ENCODE measurements at regions not wholly inside any gene's neighbourhood (a gene's known extent, or its start where the extent isn't known, plus 50 kb on each side); places are given as distances from the start of the nearest gene placed in this dataset.

DNA sequence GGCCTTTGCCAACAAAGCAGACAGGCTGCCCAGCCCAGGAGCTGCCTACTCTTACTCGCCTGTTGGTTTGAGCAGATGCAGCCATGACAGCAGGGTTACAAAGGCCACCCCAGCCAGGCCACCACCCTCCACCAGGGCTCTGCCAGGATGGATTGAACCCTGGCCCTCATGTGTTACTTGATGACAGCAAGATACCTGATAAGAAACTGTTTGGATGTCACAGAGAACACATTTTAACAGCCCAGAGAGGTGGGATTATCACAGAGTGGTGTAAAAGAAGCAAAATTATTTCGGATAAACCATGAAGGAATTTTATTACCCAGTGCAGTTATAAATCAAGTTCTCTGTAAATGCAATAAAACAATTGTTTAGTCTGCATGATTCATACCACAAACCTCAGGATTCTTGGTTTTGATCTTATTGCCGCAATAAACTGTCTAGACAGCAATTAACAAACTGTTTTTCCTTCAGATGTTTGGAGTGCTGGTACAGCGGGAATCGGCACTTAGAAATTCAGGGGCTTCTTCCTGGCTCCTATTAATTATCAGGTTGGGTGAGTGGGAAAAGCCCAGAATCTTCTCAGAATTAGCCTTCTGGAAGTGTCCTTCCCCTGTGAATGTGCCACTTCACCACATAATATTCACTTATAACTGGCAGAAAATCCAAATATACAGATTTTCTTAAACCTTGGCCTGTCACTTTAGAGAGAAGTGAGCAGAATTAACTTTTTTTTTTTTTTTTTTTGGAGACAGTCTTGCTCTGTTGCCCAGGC is 58.0 kb upstream of the SALL4 start:
- Histone ChIP-seq H3K27me3 (peaks cover 0 to 3% (median 0%) of the 10 kb centered on the region in 3 donors), H3K4me1 (no peaks in the 10 kb centered on the region), H3K27ac (no peak overlapping the region), H3K4me3 (no peak overlapping the region), H3K9me3 (no peaks in the 10 kb centered on the region), H3K36me3 (no peaks in the 10 kb centered on the region)
- ATAC-seq (no peak), DNase-seq (no peak)
- TF ChIP-seq CTCF (IDR thresholded peaks at IDR 0.05 in 4 of 5, conservative IDR thresholded peaks at IDR 0.05 in 1 of 5) (no peak), POLR2A (IDR thresholded peaks at IDR 0.05) (no peak)
- intact Hi-C loops (cut with DNase I; ENCODE audit: low total_unique reads) (no loop called here), in situ Hi-C loops (cut with MboI; ENCODE audit: low sequenced_read_pairs in 4 of 4) (no loop called here)

GRCh38 chr20:51856432-51856831 is 54.1 kb upstream of the SALL4 start:
- in situ Hi-C loops (cut with MboI; ENCODE audit: low sequenced_read_pairs in 4 of 4) (no loop called here), intact Hi-C loops (cut with DNase I; ENCODE audit: low total_unique reads) (no loop called here)
- no peak for TF ChIP-seq POLR2A (IDR thresholded peaks at IDR 0.05)
- TF ChIP-seq CTCF (IDR thresholded peaks at IDR 0.05 in 4 of 5, conservative IDR thresholded peaks at IDR 0.05 in 1 of 5), result no peak
- Histone ChIP-seq H3K27ac (no peak overlapping the region), H3K4me1 (no peaks in the 10 kb centered on the region), H3K4me3 (no peak overlapping the region), H3K36me3 (no peaks in the 10 kb centered on the region), H3K27me3 (peaks cover 0 to 3% (median 0%) of the 10 kb centered on the region in 3 donors), H3K9me3 (no peaks in the 10 kb centered on the region)
- no peak for ATAC-seq
- no peak for DNase-seq

DNA sequence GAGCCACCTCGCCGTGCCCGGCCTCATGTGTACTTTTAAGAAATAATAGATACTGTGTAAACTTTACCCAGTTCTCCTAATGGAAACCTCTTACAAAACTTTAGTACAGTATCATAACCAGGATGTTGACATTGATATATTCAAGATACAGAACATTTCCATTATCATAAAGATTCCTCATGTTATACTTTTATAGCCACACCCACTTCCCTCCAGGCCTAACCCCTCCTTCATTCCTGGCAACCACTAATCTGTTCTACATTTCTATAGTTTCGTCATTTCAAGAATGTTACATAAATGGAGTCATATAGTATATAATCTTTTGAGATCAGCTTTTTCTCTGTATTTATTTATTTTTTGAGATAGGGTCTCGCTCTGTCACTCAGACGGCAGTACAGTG is 52.6 kb upstream of the SALL4 start:
- ATAC-seq (no peak), DNase-seq (no peak)
- Histone ChIP-seq H3K9me3 (no peaks in the 10 kb centered on the region), H3K4me3 (no peak overlapping the region), H3K4me1 (no peaks in the 10 kb centered on the region), H3K36me3 (no peaks in the 10 kb centered on the region), H3K27ac (no peak overlapping the region), H3K27me3 (peaks cover 0 to 3% (median 0%) of the 10 kb centered on the region in 3 donors)
- intact Hi-C loops (cut with DNase I; ENCODE audit: low total_unique reads) (no loop called here), in situ Hi-C loops (cut with MboI; ENCODE audit: low sequenced_read_pairs in 4 of 4) (no loop called here)
- no peak for TF ChIP-seq CTCF (IDR thresholded peaks at IDR 0.05 in 4 of 5, conservative IDR thresholded peaks at IDR 0.05 in 1 of 5)
- no peak for TF ChIP-seq POLR2A (IDR thresholded peaks at IDR 0.05)
